ENCODE measurements at regions not wholly inside any gene's neighbourhood (a gene's known extent, or its start where the extent isn't known, plus 50 kb on each side); places are given as distances from the start of the nearest gene placed in this dataset.
A peak's percentile ranks its signal among the peaks of the same experiment; 100 is the strongest.
"Not testable (repeated sequence)": the region's sequence is repeated elsewhere in the genome, so short reads cannot be mapped to it uniquely, and the experiment has no call there.

DNA sequence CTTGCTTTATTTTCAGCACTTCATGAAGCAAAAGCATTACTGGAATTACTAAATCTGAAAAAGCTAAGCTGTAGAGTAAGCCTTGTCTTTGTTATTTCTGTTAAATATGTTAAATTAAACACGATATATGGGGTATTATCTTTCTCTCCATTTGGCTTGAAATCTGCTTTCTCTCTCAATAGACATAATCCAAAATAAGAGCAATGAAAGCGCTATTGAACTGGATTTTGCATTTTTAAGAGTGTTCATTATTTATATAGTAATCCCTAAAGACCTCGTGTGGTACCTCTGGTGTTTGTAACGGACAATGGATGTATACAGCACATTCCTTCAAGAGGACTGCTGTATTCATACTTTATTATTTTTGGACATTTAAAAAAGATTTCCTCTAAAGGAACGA lies 91.5 kb upstream of the KCNE2 start:
- DNase-seq (ENCODE audit: low read depth): no peak

DNA sequence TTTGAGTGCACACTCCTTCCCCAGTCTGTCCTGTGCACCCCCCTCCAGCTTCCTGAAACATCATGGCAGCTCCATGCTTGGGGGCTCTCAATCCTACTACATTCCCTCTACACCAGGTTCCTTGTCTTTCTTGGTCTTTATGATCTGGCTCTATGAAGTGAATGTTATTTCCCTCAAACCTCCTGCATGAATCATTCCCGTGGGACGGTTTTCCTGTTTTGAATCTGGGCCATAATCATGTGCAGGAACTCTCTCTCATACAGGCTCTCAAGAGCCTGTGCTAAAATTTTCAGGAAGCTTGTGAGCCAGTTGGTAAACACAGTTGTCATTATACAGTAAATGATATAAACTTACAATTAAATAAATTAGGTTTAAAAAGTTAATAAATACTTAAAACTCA lies 89.8 kb upstream of the KCNE2 start:
- DNase-seq (ENCODE audit: low read depth): peak; percentile 40

DNA sequence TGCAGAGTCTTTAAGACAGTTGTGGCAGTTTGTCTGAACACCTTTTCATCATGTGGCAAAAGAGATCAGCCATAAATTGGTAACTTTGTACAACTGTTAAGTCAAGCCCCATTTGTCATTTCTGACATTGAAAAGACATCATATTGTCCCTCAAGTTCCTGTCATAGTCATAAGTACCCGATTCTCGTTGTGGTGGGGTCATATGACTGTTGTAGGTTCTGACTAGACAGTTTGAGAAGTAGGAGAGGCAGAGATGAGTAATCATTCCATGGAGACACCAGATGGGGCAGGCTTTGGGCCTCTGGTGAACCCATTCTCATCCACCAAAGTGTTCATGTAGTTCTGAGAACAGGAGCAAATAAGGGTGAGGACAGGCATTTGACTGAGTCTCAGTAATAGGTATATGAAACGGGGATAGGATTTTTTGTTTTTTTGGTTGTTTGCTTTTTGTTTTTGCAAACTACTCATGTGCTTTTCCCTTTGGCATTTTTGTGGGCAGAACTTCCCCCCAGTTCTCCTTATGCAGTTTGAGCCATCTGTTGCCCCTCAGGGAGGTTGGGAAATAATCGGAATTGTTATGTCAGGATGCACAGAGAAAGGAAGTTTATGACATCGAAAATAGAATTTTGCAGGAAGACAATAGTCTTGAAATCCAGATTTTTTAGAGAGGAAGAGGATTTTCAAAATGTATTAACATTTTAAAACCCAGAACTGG lies 86.9 kb upstream of the KCNE2 start:
- no peak for DNase-seq (ENCODE audit: low read depth)

DNA sequence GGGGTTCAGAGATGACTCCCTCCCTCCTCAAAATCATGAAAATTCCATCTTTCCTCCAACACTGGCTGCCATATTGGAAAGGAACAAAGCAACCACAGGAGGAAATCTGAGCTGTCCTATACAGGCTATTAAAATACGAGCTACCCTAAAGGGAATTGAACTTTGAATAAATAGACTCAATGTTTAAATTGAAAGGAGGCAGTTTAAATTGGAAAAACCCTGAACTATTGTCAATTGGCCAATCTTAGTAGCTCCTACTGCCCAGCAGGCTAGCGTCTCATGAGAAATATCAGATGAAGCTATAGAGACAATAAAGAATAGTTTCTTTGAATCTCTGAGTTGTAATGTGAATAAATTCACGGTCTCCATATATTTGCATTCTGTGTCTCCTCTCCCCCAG lies 85.4 kb upstream of the KCNE2 start:
- no peak for DNase-seq (ENCODE audit: low read depth)

DNA sequence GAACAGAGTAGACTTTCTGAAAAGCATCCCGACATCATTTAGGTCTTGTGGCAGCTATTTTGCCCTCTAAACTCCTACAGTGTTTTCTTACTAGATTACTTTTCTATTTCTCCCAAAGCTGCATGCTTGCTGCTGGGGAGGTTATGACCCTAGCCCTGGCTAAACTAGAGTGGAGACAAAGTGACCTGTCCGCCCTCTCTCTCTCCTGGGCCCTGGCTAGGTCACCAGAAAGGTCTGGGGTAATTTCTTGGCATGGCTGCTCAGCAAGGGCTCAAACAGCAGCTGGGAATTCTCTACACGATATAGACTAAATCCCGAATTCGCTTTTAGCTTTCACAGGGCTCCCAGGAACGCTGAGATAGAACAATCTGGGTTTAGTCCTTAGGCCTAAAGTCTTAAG lies 84.5 kb upstream of the KCNE2 start:
- DNase-seq (ENCODE audit: low read depth): no peak

DNA sequence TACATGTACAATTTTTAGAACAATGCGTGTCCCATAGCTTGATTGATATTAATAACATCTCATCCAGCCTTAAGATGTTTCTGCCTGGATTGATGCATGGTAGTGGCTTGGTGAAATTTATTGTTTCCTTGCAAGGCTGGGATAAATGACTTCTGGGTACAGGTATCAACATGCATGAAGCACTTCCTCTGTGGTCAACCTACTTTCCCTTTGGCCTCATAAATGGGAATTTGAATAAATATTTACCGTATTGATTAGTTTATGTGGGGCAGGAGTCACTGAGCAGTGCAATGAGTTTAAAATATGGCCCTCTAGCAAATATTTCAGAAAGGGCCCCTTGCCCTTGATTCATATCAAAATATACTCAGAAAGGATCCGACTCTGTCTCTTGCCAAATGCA lies 83.9 kb upstream of the KCNE2 start:
- DNase-seq (ENCODE audit: low read depth): no peak

DNA sequence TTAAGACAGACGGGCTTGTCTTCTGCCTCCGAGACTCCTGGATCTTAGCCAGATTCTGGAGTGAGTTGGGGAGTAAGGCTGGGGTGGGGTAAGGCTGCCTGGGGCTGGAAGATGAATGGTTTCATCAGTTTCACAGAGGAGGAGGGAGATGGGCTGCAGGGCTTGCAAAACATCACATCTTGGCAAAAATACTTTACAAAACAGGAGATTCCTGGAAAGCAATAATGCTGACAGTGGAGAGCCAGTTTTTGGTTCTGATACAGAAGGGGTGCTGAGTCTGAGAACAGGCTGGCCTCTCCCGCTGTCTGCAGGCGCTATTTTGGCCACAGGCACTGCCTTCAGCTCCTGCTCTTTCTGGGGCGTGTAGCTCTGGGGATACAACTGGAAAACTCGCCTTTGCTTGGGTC lies 83.4 kb upstream of the KCNE2 start:
- peak; percentile 42 for DNase-seq (ENCODE audit: low read depth)

DNA sequence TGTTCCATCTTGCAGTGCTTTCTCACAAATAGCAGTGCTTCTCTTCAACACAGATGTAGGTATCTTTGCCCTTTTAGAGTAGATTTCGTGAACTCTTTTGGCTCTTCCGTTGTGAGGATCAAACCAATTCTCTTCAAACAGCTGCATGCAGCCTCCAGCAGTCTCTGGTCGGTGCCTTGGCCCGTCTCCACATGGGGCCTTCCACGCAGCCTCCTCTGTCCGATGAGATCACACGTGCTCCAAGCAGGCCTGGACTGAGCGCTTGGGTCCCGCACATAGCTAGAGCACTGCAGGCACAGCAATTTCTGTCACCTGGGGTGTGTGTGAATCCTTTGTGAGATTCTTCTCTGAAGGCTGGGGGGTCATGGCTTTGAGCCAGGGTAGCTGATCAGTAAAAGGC lies 82.8 kb upstream of the KCNE2 start:
- DNase-seq (ENCODE audit: low read depth): no peak

DNA sequence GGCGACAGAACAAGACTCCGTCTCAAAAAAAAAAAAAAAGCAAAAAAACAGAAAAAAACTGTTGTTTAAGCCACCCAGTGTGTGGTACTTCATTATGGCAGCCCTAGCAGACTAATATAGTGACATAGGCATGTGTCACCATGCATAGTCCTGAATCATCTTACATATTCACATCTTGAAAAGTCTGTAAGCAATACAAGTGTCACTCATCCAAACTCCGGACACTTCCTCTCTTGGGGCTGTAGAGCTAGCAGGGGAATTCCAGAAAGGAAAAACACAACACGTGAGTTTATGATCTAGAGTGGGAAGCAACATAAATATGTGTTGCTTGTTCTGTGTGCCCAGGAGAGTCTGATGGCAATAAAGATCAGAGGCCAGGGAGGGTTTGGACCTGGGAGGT lies 81.6 kb upstream of the KCNE2 start:
- DNase-seq (ENCODE audit: low read depth): no peak

DNA sequence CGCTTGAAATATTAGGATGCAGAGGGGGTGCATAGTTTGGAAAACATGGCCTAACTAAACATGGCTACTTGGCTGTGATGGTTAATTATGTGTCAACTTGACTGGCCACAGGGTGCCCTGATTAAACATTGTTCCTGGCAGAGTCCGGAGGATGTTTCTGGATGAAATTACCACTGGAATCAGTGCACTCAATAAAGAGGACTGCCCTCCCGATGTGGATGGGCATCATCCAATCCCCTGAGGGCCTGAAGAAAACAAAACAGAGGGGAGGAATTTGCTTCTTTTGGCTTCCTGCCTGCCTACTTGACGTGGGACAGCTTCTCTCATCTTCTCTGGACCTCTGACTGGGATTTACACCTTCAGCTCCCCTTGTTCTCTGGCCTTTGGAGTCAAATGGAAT lies 79.1 kb upstream of the KCNE2 start:
- DNase-seq (ENCODE audit: low read depth): no peak

DNA sequence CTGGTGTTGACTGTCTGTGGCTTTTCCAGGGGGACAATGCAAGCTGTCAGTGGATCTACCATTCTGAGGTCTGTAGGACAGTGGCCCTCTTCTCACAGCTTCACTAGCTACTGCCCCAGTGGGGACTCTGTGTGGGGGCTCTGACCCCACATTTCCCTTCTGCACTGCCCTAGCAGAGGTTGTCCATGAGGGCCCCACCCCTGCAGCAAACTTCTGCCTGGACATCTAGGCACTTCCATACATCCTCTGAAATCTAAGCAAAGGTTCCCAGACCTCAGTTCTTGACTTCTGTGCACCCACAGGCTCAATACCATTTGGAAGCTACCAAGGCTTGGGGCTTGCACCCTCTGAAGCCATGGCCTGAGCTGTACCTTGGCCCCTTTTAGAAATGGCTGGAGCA lies 75.8 kb upstream of the KCNE2 start:
- not testable (repeated sequence) for DNase-seq (ENCODE audit: low read depth)

DNA sequence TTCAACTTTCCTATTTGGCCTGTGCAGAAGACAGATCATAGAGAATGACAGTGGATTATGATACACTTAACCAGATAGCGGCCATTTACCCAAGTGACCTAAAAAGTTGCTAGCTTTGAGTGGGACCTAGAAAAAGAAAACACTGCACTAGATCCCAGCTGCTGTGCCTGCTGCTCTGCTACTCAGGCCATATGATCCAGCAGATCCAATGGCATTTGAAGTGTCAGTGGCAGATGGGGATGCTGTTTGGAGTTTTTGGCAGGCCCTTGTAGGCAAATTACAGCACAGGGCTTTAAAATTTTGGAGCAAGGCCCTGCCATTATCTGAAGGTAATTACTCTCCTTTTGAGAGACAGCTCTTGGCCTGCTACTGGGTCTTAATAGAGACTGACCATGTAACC lies 74.0 kb upstream of the KCNE2 start:
- DNase-seq (ENCODE audit: low read depth): no peak

DNA sequence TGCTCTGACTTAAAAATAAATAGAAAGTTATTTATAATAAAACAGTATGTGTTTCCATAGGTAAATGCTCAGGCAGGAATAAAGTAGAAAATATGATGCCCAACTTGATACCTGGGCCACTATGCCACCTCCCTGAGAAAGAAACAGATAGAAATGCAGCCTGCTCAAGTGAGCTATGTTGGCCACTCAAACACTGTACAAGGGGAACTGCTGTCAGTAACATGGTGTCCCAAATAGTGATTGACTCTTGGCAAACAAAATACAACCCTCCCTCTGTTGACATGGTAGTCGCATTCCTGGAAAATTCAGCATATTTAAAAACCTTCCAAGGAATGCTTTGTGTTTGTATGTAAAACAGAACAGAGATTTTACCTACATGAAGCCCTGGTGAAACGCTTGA lies 66.9 kb upstream of the KCNE2 start:
- DNase-seq (ENCODE audit: low read depth): no peak

DNA sequence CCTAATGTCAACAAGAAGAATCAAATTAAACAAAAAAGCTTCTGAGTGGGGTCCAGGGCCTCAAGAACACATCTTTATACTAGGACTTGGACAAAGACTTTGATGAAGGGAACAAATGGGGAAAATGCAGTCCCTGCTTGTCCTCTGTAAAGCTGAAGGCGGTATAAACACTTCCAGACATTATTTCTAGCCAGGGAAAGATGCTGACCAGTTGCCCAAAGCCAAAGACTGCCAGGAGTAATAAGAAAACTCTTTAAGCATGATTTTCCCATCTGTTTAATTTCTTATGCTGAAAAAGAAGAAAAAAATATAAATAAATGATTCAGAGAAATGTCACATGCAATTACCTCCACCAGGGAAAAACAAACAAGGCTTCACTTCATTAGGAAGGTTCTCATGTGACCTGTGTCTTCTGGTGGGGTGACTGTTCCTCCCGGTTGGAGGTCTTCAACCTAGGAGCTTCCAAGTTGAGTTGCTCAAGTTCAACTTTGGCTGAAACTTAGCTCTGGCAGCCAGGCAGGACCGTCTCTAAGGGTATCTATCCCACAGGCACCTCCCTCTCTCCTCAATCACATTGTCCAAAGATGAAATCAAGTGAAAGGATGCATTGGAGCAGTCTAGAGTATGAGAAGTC lies 65.2 kb upstream of the KCNE2 start:
- DNase-seq (ENCODE audit: low read depth): no peak

DNA sequence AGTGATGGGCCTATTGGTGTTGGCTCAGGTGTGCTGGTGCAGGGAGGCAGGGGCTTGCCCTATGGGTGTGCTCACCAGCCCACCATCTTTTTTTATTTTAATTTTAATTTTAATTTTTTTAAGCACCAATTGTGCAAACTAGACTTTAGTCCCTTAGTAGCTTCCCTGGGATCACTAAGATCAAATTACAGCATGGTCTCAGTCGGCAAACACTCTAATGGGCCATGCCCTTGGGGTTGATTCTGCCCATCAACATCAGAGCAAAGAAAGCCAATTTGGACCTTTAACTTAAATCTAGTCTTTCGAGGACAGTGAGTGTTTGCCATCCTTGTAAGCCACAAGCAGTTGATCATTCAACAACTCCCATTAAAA lies 64.7 kb upstream of the KCNE2 start:
- DNase-seq (ENCODE audit: low read depth): no peak

DNA sequence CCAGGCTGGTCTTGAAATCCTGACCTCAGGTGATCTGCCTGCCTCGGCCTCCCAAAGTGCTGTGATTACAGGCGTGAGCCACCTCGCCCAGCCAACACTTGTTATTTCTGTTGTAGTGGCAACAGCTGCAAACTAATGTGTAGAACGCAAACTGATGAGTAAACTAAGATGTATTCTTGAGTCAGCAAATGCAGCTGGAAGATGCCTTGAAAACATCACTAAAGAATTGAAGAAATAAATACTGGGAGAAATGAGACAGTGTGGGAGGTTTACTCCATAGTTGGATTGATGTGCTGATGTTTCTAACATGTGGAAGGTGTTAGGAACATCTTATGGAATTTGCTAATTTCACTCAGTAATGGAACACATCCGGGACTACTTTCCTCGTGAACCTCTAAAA lies 61.3 kb upstream of the KCNE2 start:
- peak; percentile 1 for DNase-seq (ENCODE audit: low read depth)

DNA sequence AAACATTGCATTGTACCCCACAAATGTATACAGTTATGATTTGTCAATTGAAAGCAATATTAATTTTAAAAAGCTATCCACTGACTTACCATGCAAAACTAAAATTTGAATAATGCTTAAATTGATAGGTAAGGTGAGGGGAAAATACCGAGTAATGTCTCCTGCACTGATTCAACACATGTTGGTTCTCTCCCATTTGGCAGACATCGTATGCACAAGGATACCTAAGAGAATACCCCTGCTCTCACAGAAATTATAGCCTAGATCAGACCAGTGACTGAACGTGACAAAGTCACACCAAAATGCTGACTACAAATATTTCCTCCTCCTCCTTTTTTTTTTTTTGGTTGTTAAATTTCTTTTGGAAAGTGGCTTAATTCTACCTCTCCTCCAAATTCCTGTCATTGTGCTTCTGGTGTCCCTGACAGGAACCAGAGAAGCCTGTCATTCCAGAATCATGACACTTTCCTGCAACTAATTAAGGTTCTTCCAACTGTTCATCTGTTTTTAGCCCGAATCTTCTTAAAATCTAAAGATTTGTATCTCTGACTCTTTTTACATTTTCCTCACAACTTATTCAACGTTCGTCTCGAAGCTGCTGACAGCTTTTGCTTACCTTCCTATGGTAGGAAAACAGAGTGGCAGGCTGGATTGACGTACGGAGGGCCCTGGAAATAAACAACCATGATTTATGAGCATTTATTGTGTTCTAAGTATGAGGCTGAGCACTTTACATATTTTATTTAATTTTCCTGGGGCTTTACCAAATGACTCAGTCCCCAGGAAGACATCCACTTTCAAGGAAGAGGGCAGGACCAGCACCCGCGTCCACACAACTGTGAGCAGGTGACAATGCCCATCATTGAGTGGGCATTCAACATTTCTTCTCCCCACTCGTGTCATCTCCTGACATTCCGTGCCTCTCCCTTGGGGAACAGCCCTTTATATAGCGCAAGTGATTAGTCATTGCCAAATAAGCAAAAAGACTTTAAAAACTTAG lies 57.9 kb upstream of the KCNE2 start:
- no peak for DNase-seq (ENCODE audit: low read depth)

DNA sequence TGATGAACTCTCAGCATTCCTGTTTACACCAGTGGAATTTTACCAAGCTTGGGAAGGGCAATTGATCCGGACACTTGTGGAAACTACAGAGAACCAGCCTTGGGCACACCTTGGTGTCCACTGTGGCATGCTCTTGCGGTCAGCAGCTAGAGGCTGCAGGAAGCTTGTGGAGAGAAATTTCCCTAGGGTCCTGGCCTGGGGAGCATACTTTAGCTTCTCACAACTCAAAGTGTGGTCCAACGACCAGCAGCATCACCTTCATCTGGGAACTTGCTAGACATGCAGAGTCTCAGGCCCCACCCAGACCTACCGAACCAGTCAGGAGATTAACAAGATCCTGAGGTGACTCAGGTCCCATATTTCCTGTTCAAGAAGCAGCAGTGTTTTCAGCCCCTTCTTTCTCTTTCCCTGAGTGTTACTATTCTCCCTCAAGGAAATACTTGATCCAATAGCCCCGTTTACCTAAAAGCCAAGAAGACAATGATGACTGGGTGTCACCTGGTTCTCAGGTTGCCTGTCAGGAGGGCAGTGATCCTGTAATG lies 55.7 kb upstream of the KCNE2 start:
- no peak for DNase-seq (ENCODE audit: low read depth)

DNA sequence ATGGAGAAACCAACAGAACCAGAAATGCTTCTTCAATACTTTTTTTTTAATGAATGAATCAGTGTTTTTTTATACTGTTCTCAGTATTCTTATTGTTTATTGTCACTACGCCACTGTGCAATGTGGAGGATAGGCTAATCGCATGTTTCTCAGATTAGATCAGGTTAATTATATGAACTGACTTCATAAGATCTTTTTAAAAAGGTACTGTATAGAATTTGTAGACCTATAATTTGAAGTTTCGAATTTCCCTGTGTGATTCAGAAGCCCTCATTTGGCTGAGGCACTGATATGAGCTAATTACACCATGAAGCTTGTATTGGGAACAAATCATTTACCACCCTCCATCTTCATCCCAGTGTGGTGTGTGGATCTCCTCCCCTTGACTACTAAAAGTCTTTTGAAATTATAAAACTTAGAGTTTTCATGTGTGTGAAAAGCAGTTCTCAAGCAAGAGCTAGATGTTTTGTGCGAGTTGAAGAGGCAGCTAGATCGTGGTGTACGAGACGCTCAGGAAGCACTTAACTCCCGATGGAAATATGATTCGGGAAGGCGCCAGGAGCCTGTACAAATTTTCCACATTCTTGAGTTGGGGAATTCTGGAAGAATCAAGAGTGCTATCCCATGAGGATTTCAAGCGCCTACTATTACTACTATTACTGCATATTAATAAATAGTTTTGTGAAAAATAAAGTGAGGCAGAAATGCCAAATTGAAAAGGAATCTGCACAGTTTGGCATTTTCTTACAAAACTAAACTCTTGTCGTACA lies 52.1 kb upstream of the KCNE2 start:
- DNase-seq (ENCODE audit: low read depth): no peak

DNA sequence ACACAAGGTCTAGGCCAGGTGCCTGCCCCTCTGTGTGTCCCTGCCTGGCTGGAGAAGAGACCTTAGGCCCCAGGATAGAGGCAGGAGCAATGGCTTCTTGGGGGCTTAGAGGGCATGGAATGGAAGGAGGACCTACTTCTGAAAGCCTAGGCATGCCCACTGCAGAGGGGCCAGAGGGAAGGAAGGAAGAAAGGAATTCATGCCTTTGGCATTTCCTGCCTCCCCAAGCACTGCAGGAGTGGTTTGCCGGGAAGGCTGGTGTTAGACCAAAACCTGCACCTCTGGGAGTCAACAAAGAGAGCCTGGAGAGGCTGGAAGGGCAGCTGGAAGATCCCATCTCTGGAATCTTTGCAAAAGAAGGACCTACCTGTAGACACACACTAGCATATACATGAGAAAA lies 50.7 kb upstream of the KCNE2 start:
- no peak for DNase-seq (ENCODE audit: low read depth)
